PC-9 (cell line): ENCODE measurements at regions not wholly inside any gene's neighbourhood (a gene's known extent, or its start where the extent isn't known, plus 50 kb on each side); places are given as distances from the start of the nearest gene placed in this dataset.

ENCODE experiments used
- EZH2 ChIP-seq: fragments of 200-600 bp; sonication (generic); IDR thresholded peaks from 2 replicates; pipeline ENCODE4 v1.8.0; 2017; ENCODE audit warnings: antibody characterized with exemption, low read depth
- TF ChIP-seq, protein P1 (sequence below): fragments of 200-600 bp; sonication (generic); conservative IDR thresholded peaks from 2 replicates; pipeline ENCODE4 v1.6.1; 2017; ENCODE audit warnings: mixed run types, antibody characterized with exemption, mild to moderate bottlenecking, moderate library complexity

DNA sequence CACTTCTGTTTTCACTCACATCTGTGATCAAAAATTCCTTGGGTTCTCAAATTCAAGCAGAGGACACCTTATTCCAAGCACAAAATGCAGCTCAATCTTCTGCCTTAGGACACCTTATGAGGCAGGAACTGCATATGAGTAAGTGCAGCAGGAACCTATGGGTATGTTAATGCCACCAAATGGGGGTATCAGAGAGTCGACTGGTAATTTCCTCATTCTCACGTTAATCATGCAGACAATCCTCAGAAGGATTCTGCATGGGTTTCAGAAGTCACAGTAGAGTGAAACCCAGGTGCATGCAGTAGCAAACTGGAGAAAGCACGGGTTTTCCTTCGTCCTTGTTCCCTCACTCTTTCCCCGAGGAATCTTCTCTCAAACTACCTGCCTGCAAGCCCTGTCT is 452.8 kb downstream of the CBLN2 start:
- TF ChIP-seq, protein P1, sequence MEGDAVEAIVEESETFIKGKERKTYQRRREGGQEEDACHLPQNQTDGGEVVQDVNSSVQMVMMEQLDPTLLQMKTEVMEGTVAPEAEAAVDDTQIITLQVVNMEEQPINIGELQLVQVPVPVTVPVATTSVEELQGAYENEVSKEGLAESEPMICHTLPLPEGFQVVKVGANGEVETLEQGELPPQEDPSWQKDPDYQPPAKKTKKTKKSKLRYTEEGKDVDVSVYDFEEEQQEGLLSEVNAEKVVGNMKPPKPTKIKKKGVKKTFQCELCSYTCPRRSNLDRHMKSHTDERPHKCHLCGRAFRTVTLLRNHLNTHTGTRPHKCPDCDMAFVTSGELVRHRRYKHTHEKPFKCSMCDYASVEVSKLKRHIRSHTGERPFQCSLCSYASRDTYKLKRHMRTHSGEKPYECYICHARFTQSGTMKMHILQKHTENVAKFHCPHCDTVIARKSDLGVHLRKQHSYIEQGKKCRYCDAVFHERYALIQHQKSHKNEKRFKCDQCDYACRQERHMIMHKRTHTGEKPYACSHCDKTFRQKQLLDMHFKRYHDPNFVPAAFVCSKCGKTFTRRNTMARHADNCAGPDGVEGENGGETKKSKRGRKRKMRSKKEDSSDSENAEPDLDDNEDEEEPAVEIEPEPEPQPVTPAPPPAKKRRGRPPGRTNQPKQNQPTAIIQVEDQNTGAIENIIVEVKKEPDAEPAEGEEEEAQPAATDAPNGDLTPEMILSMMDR = no peak
- no peak for TF ChIP-seq EZH2
